Astrocyte (in vitro differentiated cells and primary cell): ENCODE measurements at regions not wholly inside any gene's neighbourhood (a gene's known extent, or its start where the extent isn't known, plus 50 kb on each side); places are given as distances from the start of the nearest gene placed in this dataset.
"Not testable (repeated sequence)": the region's sequence is repeated elsewhere in the genome, so short reads cannot be mapped to it uniquely, and the experiment has no call there.

ENCODE experiments used
- DNase-seq: peaks from one replicate; pipeline ENCODE4 v3.0.0-alpha.2; 2010; ENCODE audit warnings: low read depth
- FAIRE-seq: peaks from 2 replicates; lab custom pipeline; 2011; peaks lifted over from hg19 to GRCh38; lab: Jason Lieb, UNC
- H2AFZ ChIP-seq: 2 replicates; pipeline ENCODE4 v1.6.0; 2012; ENCODE audit warnings: low read depth, low read length, inconsistent platforms
- H3K27ac ChIP-seq: 2 replicates; pipeline ENCODE4 v1.5.1; 2011; ENCODE audit warnings: low read depth, low read length, inconsistent platforms
- H3K27me3 ChIP-seq: 2 replicates; pipeline ENCODE4 v1.6.0; 2011; ENCODE audit warnings: low read length, inconsistent platforms; ENCODE audit not compliant: insufficient read depth
- H3K36me3 ChIP-seq: 2 replicates; pipeline ENCODE4 v1.5.1; 2011; ENCODE audit warnings: low read length, inconsistent platforms; ENCODE audit not compliant: insufficient read depth
- H3K4me1 ChIP-seq: 2 replicates; pipeline ENCODE4 v1.5.1; 2011; ENCODE audit warnings: low read length, inconsistent platforms; ENCODE audit not compliant: insufficient read depth
- H3K4me2 ChIP-seq: 2 replicates; pipeline ENCODE4 v1.6.0; 2012; ENCODE audit warnings: low read length, inconsistent platforms
- H3K4me3 ChIP-seq: 2 replicates; pipeline ENCODE4 v1.5.1; 2011; ENCODE audit warnings: low read depth, mild to moderate bottlenecking, low read length, inconsistent platforms; ENCODE audit not compliant: insufficient read depth
- H3K79me2 ChIP-seq: 2 replicates; pipeline ENCODE4 v1.6.0; 2012; ENCODE audit warnings: mild to moderate bottlenecking, low read length, inconsistent platforms; ENCODE audit not compliant: insufficient read depth
- H3K9ac ChIP-seq: 2 replicates; pipeline ENCODE4 v1.6.0; 2012; ENCODE audit warnings: mild to moderate bottlenecking, low read length, inconsistent platforms
- H3K9me3 ChIP-seq: 2 replicates; pipeline ENCODE4 v1.5.1; 2012; ENCODE audit warnings: low read depth, mild to moderate bottlenecking, low read length, inconsistent platforms; ENCODE audit not compliant: insufficient read depth
- H4K20me1 ChIP-seq: 2 replicates; pipeline ENCODE4 v1.6.0; 2012; ENCODE audit warnings: low read length, inconsistent platforms; ENCODE audit not compliant: insufficient read depth
- H3K27ac Mint-ChIP-seq: one replicate; pipeline ENCODE4 v1.8.0; 2021; ENCODE audit warnings: mild to moderate bottlenecking, mixed read lengths; ENCODE audit not compliant: unreplicated experiment
- H3K27me3 Mint-ChIP-seq: one replicate; pipeline ENCODE4 v1.8.0; 2021; ENCODE audit warnings: low read depth, mixed read lengths; ENCODE audit not compliant: unreplicated experiment
- H3K36me3 Mint-ChIP-seq: one replicate; pipeline ENCODE4 v1.8.0; 2021; ENCODE audit warnings: low read depth, mixed read lengths; ENCODE audit not compliant: unreplicated experiment
- H3K4me1 Mint-ChIP-seq: one replicate; pipeline ENCODE4 v1.8.0; 2021; ENCODE audit warnings: low read depth, mixed read lengths; ENCODE audit not compliant: unreplicated experiment
- H3K4me3 Mint-ChIP-seq: one replicate; pipeline ENCODE4 v1.8.0; 2021; ENCODE audit warnings: mild to moderate bottlenecking, moderate library complexity, mixed read lengths; ENCODE audit not compliant: unreplicated experiment
- H3K9me3 Mint-ChIP-seq: one replicate; pipeline ENCODE4 v1.8.0; 2021; ENCODE audit warnings: mild to moderate bottlenecking, mixed read lengths; ENCODE audit not compliant: unreplicated experiment
- EZH2 ChIP-seq: IDR thresholded peaks from 2 replicates; pipeline ENCODE4 v1.6.1; 2012; ENCODE audit warnings: mild to moderate bottlenecking, low read length, inconsistent platforms; ENCODE audit not compliant: insufficient read depth
- TF ChIP-seq, protein P1 (sequence below): IDR thresholded peaks from 2 replicates; pipeline ENCODE4 v1.5.1; 2011; ENCODE audit warnings: low read depth, mild to moderate bottlenecking, inconsistent platforms, low read length, moderate library complexity; ENCODE audit not compliant: insufficient read depth

DNA sequence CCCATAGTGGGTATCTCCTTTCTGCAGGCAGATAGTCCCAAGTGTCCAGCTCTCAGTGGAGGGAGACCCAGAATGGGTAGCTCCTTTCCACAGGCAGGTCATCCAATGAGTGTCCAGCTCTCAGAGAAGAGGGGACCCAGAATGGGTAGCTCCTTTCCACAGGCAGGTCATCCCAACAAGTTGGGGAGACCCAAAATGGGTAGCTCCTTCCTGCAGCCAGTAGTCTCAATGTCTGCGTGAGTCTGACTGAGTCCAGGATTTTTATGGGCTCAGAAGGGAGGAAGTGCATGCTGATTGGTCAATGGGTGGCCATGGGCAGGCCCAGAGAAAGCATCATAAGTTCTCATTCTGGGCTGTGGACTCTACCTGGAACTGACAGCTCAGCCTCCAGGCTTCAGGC, 150.7 kb upstream of the P2RY1 start:
- Mint-ChIP-seq H3K4me1 (peaks cover 6% of the 10 kb centered on the region), H3K9me3 (no peaks in the 10 kb centered on the region), H3K36me3 (no peaks in the 10 kb centered on the region), H3K27me3 (no peaks in the 10 kb centered on the region), H3K4me3 (no peak overlapping the region), H3K27ac (no peak overlapping the region)
- H3K9me3 ChIP-seq: no peaks in the 10 kb centered on the region
- H3K36me3 ChIP-seq: no peaks in the 10 kb centered on the region
- no peaks in the 10 kb centered on the region for H3K4me1 ChIP-seq
- H3K27me3 ChIP-seq: no peaks in the 10 kb centered on the region
- no peak overlapping the region for H3K9ac ChIP-seq
- no peaks in the 10 kb centered on the region for H4K20me1 ChIP-seq
- no peak overlapping the region for H3K4me3 ChIP-seq
- H3K79me2 ChIP-seq: no peaks in the 10 kb centered on the region
- no peak for DNase-seq
- no peak overlapping the region for H2AFZ ChIP-seq
- TF ChIP-seq, protein P1, sequence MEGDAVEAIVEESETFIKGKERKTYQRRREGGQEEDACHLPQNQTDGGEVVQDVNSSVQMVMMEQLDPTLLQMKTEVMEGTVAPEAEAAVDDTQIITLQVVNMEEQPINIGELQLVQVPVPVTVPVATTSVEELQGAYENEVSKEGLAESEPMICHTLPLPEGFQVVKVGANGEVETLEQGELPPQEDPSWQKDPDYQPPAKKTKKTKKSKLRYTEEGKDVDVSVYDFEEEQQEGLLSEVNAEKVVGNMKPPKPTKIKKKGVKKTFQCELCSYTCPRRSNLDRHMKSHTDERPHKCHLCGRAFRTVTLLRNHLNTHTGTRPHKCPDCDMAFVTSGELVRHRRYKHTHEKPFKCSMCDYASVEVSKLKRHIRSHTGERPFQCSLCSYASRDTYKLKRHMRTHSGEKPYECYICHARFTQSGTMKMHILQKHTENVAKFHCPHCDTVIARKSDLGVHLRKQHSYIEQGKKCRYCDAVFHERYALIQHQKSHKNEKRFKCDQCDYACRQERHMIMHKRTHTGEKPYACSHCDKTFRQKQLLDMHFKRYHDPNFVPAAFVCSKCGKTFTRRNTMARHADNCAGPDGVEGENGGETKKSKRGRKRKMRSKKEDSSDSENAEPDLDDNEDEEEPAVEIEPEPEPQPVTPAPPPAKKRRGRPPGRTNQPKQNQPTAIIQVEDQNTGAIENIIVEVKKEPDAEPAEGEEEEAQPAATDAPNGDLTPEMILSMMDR: no peak
- TF ChIP-seq EZH2: no peak
- no peak for FAIRE-seq
- H3K27ac ChIP-seq: no peak overlapping the region
- H3K4me2 ChIP-seq: no peak overlapping the region

DNA sequence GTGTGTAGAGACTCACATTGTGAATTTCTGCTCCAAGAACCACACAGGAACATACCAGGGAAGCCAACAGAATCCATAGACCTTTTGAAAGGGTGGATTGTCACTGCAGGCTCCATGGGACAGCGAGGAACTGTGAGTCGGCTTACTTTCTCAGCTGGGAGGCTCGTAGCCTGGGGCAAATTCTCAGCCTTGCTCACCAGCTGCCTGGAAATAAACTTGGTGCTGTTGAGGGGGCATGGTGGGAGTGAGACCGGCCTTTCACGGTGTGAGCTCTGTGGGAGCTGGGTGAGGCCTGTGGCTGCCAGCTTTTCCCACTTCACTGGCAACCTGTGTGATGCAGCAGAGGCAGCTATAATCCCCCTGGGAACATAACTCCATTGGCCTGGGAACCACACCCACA, 146.6 kb upstream of the P2RY1 start:
- DNase-seq (no peak), FAIRE-seq (no peak)
- Histone ChIP-seq H3K27me3 (no peaks in the 10 kb centered on the region), H3K79me2 (no peaks in the 10 kb centered on the region), H3K27ac (no peak overlapping the region), H3K4me2 (no peak overlapping the region), H2AFZ (no peak overlapping the region), H3K4me1 (no peaks in the 10 kb centered on the region), H4K20me1 (no peaks in the 10 kb centered on the region), H3K36me3 (no peaks in the 10 kb centered on the region), H3K9me3 (no peaks in the 10 kb centered on the region), H3K9ac (no peak overlapping the region), H3K4me3 (no peak overlapping the region)
- Mint-ChIP-seq H3K9me3 (no peaks in the 10 kb centered on the region), H3K4me3 (no peak overlapping the region), H3K27ac (no peak overlapping the region), H3K36me3 (no peaks in the 10 kb centered on the region), H3K4me1 (peaks cover 6% of the 10 kb centered on the region), H3K27me3 (no peaks in the 10 kb centered on the region)
- no peak for TF ChIP-seq EZH2
- TF ChIP-seq, protein P1: no peak

DNA sequence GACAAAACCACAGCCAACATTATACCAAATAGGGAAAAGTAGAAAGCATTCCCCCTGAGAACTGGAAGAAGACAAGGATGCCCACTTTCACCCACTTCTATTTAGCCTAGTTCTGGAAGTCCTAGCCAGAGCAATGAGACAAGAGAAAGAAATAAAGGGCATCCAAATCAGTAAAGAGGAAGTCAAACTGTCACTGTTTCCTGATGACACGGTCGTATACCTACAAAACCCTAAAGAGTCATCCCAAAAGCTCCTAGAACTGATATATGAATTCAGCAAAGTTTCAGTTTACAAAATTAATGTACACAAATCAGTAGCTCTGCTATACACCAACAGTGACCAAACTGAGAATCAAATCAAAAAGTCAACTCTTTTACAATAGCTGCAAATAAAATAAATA, 142.6 kb upstream of the P2RY1 start:
- FAIRE-seq, H3K36me3 Mint-ChIP-seq, H3K79me2 ChIP-seq, H3K27ac ChIP-seq, H3K4me2 ChIP-seq, H3K9ac ChIP-seq, H2AFZ ChIP-seq, H3K9me3 Mint-ChIP-seq, H3K36me3 ChIP-seq, H3K27me3 ChIP-seq, H4K20me1 ChIP-seq, H3K27me3 Mint-ChIP-seq, H3K4me1 ChIP-seq, H3K27ac Mint-ChIP-seq, H3K4me3 ChIP-seq, DNase-seq, H3K4me1 Mint-ChIP-seq, H3K9me3 ChIP-seq, H3K4me3 Mint-ChIP-seq: not testable (repeated sequence)

DNA sequence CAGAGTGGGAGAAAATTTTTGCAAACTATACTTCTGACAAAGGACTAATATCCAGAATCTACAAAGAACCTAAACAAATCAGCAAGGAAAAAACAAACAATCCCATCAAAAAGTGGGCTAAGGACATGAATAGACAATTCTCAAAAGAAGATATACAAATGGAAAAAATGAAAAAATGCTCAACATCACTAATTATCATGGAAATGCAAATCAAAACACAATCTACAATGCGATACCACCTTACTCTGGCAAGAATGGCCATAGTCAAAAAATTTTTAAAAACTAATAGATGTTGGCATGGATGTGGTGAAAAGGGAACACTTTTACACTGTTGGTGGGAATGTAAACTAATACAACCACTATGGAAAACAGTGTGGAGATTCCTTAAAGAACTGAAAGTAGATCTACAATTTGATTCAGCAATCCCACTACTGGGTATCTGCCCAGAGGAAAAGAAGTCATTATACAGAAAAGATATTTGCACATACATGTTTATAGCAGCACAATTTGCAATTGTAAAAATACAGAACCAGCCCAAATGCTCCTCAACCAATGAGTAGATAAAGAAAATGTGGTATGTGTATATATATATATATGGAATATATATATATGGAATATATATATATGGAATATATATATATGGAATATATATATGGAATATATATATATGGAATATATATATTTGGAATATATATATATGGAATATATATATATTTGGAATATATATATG, 141.2 kb upstream of the P2RY1 start:
- not testable (repeated sequence) for H4K20me1 ChIP-seq, H3K27ac Mint-ChIP-seq, H3K9me3 ChIP-seq, H3K27me3 ChIP-seq, H3K27me3 Mint-ChIP-seq, DNase-seq, H3K36me3 Mint-ChIP-seq, H3K27ac ChIP-seq, H2AFZ ChIP-seq, H3K4me3 Mint-ChIP-seq, H3K9ac ChIP-seq, H3K4me3 ChIP-seq, H3K79me2 ChIP-seq, H3K4me2 ChIP-seq, H3K9me3 Mint-ChIP-seq, H3K36me3 ChIP-seq, H3K4me1 ChIP-seq, H3K4me1 Mint-ChIP-seq, FAIRE-seq
